ENCODE measurements at regions not wholly inside any gene's neighbourhood (a gene's known extent, or its start where the extent isn't known, plus 50 kb on each side); places are given as distances from the start of the nearest gene placed in this dataset.

- TF ChIP-seq CTCF (IDR thresholded peaks at IDR 0.05) (no peak), REST (IDR thresholded peaks at IDR 0.05; ENCODE audit: insufficient read depth in 1 of 2, low read depth in 2 of 2, low read length in 1 of 2) (no peak)
Measured at GRCh38 chr12:13368971-13369370, 172.4 kb downstream of the EMP1 start.

Data from Panc1 (cell line).